ENCODE measurements at regions not wholly inside any gene's neighbourhood (a gene's known extent, or its start where the extent isn't known, plus 50 kb on each side); places are given as distances from the start of the nearest gene placed in this dataset.

GRCh38 chr4:126784966-126785580 lies 847.7 kb upstream of the INTU start:
- FAIRE-seq (no peak), DNase-seq (no peak)
- no peaks in the 10 kb centered on the region for H3K9me3 ChIP-seq (ENCODE audit: control insufficient read depth in 2 of 3, insufficient read depth in 1 of 3, low read length in 3 of 3)
- H3K4me3 ChIP-seq (ENCODE audit: low read length in 3 of 3) = no peak overlapping the region
- H3K27ac ChIP-seq (ENCODE audit: low read depth in 2 of 2, low read length in 2 of 2) = no peak overlapping the region
- H3K4me1 ChIP-seq (ENCODE audit: control insufficient read depth in 2 of 3, insufficient read depth in 2 of 3, low read depth in 1 of 3, low read length in 3 of 3) = no peaks in the 10 kb centered on the region
- H3K27me3 ChIP-seq (ENCODE audit: control insufficient read depth, insufficient read depth, low read length) = no peaks in the 10 kb centered on the region
- no peaks in the 10 kb centered on the region for H3K36me3 ChIP-seq (ENCODE audit: control insufficient read depth in 2 of 3, insufficient read depth in 3 of 3, low read length in 3 of 3)
- TF ChIP-seq CTCF (IDR thresholded peaks at IDR 0.05; ENCODE audit: borderline replicate concordance, extremely low read depth, insufficient read depth) = no peak
- intact Hi-C loops (cut with DNase I) = no loop called here
- no peak overlapping the region for H3K9ac ChIP-seq (ENCODE audit: low read length in 3 of 3)

- FAIRE-seq = no peak
- H3K36me3 ChIP-seq (ENCODE audit: control insufficient read depth in 2 of 3, insufficient read depth in 3 of 3, low read length in 3 of 3) = no peaks in the 10 kb centered on the region
Observed at GRCh38 chr4:126790633-126791032, 842.1 kb upstream of the INTU start.

DNA sequence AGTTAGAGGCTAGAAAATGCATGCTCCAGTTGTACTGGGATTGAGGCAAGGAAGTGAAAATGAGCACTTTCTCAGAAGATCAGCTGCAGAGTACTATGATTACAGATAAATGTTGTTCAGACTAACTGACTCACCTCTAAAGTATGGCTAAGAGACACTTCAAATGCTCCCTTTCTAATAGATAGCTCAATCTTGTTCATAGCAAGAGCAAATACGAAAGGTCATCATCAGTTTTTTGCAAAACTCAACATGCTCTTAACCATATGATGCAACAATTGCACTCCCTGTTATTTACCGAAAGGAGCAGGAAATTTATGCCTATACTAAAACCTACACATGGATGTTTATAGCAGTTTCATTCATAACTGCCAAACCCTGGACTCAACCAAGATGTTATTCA lies 838.4 kb upstream of the INTU start:
- no peak for DNase-seq
- H3K9me3 ChIP-seq (ENCODE audit: control insufficient read depth in 2 of 3, insufficient read depth in 1 of 3, low read length in 3 of 3) = no peaks in the 10 kb centered on the region
- H3K27me3 ChIP-seq (ENCODE audit: control insufficient read depth, insufficient read depth, low read length) = no peaks in the 10 kb centered on the region
- H3K9ac ChIP-seq (ENCODE audit: low read length in 3 of 3) = no peak overlapping the region
- H3K36me3 ChIP-seq (ENCODE audit: control insufficient read depth in 2 of 3, insufficient read depth in 3 of 3, low read length in 3 of 3) = no peaks in the 10 kb centered on the region
- no peak overlapping the region for H3K27ac ChIP-seq (ENCODE audit: low read depth in 2 of 2, low read length in 2 of 2)
- no peak overlapping the region for H3K4me3 ChIP-seq (ENCODE audit: low read length in 3 of 3)
- intact Hi-C loops (cut with DNase I) = no loop called here
- H3K4me1 ChIP-seq (ENCODE audit: control insufficient read depth in 2 of 3, insufficient read depth in 2 of 3, low read depth in 1 of 3, low read length in 3 of 3) = no peaks in the 10 kb centered on the region
- FAIRE-seq = no peak
- no peak for TF ChIP-seq CTCF (IDR thresholded peaks at IDR 0.05; ENCODE audit: borderline replicate concordance, extremely low read depth, insufficient read depth)

More at GRCh38 chr4:126790633-126791032, 842.1 kb upstream of the INTU start:
- intact Hi-C loops (cut with DNase I) = no loop called here
- Histone ChIP-seq H3K4me1 (ENCODE audit: control insufficient read depth in 2 of 3, insufficient read depth in 2 of 3, low read depth in 1 of 3, low read length in 3 of 3) (no peaks in the 10 kb centered on the region), H3K27me3 (ENCODE audit: control insufficient read depth, insufficient read depth, low read length) (no peaks in the 10 kb centered on the region), H3K9me3 (ENCODE audit: control insufficient read depth in 2 of 3, insufficient read depth in 1 of 3, low read length in 3 of 3) (no peaks in the 10 kb centered on the region), H3K4me3 (ENCODE audit: low read length in 3 of 3) (no peak overlapping the region), H3K27ac (ENCODE audit: low read depth in 2 of 2, low read length in 2 of 2) (no peak overlapping the region), H3K9ac (ENCODE audit: low read length in 3 of 3) (no peak overlapping the region)
- no peak for DNase-seq
- no peak for TF ChIP-seq CTCF (IDR thresholded peaks at IDR 0.05; ENCODE audit: borderline replicate concordance, extremely low read depth, insufficient read depth)

- FAIRE-seq = no peak
- no peak overlapping the region for H3K9ac ChIP-seq (ENCODE audit: low read length in 3 of 3)
- H3K36me3 ChIP-seq (ENCODE audit: control insufficient read depth in 2 of 3, insufficient read depth in 3 of 3, low read length in 3 of 3) = no peaks in the 10 kb centered on the region
- H3K4me3 ChIP-seq (ENCODE audit: low read length in 3 of 3) = no peak overlapping the region
- no peaks in the 10 kb centered on the region for H3K4me1 ChIP-seq (ENCODE audit: control insufficient read depth in 2 of 3, insufficient read depth in 2 of 3, low read depth in 1 of 3, low read length in 3 of 3)
- H3K9me3 ChIP-seq (ENCODE audit: control insufficient read depth in 2 of 3, insufficient read depth in 1 of 3, low read length in 3 of 3) = no peaks in the 10 kb centered on the region
- DNase-seq = no peak
- intact Hi-C loops (cut with DNase I) = no loop called here
- H3K27me3 ChIP-seq (ENCODE audit: control insufficient read depth, insufficient read depth, low read length) = no peaks in the 10 kb centered on the region
- no peak overlapping the region for H3K27ac ChIP-seq (ENCODE audit: low read depth in 2 of 2, low read length in 2 of 2)
- no peak for TF ChIP-seq CTCF (IDR thresholded peaks at IDR 0.05; ENCODE audit: borderline replicate concordance, extremely low read depth, insufficient read depth)
Observed at GRCh38 chr4:126798214-126798613, 834.5 kb upstream of the INTU start.

Measured in kidney (tissue), 13 donors.